HG02840 (cell line): ENCODE measurements at regions not wholly inside any gene's neighbourhood (a gene's known extent, or its start where the extent isn't known, plus 50 kb on each side); places are given as distances from the start of the nearest gene placed in this dataset.
"Not testable (repeated sequence)": the region's sequence is repeated elsewhere in the genome, so short reads cannot be mapped to it uniquely, and the experiment has no call there.

Source experiments
- ATAC-seq: cut with Tn5 transposase; IDR thresholded peaks from one replicate; pipeline ENCODE4 v1.9.1; 2021; ENCODE audit warnings: mild to moderate bottlenecking, moderate library complexity, moderate number of reproducible peaks; ENCODE audit not compliant: unreplicated experiment, low FRiP score

DNA sequence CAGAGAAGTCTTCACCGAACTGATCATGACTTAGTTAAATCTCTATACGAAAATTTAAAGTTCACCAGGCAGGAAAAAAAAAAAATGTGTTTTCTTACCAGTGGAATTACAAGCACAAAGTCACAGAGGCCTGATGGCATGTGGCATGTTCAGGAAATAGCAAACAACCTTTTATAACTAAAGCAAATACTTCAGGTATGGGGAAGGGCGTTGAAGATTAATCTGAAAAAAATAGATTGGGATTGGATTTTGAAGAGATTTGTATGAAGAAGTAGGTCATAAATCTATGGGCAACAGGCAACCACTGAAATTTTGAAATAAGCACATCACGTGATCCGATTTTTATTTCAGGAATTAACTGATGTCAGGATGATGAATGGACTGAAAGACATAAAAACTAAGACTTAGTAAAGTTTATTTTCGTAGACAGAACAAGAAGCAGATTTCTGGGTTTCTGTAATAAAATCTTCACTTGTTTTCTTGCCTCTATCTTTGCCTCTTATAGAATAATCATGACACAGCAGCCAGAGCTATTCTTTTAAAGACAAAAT, 295.9 kb upstream of the ADGRL4 start:
- ATAC-seq: no peak

DNA sequence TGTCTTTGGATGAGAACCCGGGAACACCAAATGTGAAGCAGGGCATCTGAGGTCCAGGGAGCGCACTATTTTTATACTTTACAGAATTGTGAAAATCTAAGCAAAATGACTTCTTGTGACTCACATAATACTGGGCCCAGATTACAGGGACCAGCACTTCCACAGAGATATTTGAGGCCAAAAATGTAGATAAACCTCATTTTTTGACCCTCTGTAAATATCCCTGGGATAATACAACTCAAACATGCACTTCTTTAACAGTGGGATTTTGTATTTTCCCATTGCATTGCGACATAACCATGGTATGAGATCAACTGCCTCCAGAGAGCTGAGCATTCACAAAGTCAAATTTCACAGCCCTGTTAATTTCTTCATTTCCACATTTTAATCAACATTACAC, 289.4 kb upstream of the ADGRL4 start:
- ATAC-seq: no peak

DNA sequence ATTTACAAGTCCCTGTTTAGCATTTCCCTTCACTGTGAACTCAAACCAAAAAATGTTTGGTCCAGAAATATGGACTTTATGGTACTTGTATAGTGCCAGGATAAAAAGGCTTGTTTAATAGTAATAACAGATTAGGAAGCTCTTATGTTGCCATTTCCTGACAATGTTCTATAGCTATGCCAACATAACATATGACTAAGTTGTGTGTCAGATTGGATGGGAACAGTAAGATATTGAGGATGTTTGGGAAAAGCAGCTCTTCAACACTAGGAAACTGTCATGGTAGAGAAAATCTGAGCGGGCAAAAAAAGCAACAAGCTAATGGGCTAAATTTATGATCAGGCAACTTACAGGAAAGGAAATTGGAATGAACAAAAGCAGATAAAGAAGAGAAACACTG, 287.1 kb upstream of the ADGRL4 start:
- no peak for ATAC-seq

DNA sequence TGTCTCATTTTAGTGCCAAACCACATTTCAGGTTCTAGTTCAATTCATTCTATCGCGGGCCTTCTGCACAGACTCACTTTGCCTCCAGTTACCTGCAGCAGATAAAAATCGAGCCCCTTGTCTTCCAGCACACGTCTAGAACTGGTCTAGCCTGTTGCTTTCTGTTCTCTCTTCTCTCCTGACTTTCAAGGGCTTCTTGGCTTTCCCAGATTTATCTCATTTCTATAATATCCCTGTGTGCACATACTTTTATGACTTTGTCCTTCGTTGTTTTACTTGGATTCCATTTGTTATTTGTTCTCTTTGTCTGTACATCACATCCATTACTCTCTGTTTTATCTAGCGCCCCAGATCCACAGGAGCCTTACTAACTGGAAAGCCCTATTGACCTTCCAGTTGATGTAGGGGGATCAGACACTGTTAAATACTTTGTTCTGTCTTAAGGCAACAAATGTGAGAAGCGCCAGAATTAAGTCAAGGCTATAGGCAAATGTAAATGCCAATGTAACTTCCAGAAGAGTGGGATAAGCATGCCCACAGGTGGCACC, 284.5 kb upstream of the ADGRL4 start:
- ATAC-seq: no peak

DNA sequence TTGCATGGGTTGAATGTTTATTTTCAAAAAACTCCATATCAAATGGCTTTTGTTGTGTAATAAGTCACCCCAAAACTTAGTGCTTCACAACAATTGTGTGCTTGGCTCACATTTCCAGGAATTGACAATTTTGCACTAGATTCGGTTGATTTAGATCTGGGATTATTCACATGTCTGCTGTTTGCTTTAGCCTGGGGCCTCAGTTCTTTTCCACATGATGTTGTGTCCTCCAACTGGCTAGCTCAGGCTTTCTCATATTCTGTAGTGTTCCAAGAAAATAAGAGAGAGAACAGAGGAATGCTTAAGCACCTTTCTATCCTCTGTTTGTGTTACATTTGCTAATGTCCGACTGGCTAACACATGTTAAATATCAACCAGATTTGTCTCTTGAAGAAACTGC, 281.5 kb upstream of the ADGRL4 start:
- ATAC-seq: no peak

DNA sequence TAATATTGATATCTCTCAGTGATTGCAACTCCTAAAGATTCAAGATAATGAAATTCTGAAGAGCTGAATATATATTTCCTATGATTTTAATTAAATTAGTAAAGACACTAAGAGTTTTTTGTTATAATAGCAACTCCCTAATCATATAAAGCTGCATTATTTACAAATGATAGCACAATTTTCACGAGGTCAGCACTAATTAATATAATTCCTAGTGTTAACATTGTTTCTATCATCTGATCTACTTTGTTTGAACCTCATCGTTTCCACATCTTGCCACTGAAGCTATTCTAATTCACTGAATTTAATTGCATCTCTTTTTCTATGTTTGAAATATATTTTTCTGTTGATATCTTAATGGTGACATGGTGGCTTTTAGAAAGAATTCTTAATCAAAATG, 279.1 kb upstream of the ADGRL4 start:
- ATAC-seq: no peak

DNA sequence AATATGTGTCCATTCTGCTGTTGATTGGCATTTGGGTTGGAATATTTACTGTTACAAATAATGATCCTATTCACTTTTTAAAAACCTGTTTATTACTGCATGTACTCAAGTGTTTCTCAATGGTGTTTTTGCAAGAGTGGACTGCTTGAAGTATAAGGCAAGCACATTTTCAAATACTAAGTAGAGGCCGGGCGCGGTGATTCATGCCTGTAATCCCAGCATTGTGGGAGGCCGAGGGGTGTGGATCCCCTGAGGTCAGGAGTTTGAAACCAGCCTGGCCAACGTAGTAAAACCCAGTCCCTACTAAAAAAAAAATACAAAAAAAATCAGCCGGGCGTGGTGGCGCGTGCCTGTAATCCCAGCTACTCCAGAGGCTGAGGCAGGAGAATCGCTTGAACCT, 276.9 kb upstream of the ADGRL4 start:
- no peak for ATAC-seq

DNA sequence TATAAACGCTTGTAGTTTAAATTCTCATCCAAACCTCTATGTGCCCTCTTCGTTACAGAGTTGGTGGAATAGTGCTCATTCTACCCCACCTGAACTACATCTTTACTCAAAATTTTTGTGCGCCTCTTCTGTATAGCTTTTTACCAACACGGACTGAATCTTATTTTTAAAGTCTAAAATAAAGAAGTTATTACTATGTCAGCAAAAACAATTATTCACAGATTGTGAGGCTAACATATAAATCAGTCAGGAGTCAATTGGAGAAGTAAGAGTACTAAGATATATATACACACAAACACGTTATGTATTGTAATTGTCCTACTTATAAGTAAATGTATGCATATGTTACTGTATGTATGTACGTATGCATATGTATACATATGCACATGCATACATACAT, 274.9 kb upstream of the ADGRL4 start:
- no peak for ATAC-seq

DNA sequence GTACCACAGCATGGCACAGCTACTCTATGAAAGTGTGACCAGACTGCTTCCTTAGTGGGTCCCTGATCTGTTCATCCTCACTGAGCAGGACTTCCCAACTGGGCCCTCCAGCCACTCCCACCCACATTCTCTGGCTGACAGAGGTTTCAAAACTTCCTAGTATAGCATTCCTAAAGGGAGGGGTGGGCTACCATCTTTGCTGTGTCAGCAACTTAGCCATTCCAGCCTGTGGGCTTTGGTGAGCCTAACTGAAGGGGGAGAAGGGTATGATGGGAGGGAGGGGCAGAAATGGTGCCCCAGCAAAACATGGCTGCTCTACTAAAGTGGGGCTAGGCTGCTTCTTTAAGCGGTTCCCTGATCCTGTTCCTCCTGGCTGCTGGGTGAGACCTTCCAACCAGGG, 265.2 kb upstream of the ADGRL4 start:
- no peak for ATAC-seq

DNA sequence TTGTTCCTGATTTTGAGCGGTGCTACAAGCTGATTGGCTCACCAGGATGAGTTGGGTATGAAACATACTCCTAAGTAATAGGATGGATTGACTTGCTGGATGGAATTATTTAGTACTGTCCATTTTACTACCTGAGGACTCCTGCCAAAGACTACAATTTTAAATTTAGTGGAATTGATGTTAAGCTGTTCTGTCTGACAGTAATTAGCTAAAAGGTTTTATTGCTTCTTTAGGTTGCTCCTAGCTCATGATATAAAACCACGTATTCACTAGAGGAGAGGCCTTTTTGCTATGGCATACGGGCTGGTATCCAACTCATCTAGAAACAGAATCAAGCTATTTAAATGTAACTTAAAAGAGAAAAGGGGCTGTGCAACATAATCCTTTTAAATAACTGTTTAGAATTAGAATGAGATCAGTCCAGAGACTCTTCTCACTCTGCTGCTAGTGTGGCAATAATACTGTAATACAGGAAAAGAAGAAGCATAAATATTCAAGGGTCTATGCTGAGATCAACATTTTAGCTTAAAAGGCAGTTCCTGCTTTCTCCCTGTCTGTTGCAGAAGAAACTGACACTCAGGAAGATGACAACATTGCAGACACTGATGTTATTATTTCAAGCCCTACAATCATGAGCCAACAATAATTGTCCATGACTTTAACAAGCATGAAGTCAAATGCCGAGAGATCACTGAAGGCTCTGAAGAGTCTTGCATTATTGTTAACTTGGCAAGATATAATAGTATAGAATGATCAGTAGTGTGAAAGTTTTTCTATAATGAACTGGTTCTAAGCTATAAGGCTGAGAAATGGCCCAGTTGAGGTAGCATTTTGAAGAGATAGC, 258.7 kb upstream of the ADGRL4 start:
- ATAC-seq: no peak

DNA sequence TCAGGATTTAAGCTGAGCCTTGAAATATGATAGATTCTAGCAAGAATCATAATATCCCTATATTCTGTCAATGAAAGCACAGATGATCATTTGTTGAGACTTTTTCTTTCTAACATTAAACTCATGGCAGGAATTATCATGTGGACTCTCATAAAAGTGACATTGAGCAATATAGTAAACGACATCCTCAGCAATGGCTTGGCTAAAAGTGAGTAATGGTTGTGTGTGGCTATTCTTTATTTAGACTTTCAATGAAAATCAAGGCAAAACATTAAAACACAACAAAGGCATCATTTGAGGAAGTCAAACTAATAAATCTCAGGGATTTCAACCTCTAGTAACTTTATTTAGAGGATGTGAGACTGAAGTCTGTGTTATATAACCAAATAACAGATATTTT, 257.8 kb upstream of the ADGRL4 start:
- ATAC-seq: no peak

DNA sequence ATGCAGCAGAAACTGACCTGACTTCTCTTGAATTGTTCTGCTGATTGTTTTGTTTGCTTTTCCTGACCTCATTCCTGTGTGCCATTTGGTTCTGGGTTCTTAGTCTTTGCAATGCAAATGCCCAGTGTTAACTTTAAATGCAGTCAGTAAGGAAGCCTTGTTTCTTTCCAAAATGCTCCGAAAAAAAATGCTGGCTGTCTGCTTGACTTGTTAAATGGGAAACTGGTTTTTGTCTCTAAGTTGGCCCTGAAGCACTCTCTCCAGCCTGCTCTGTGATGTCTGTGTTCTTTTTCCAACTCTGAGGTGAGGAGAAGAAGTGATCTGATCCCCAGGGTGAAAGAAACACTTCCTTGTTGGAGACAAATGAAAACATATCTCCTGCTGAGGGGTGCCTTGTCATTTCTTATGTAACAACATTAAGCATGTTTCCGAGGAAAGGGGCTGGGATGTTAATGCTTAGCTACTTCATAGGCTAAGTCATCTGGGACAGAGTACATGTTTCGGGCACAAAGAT, 256.3 kb upstream of the ADGRL4 start:
- ATAC-seq: no peak

DNA sequence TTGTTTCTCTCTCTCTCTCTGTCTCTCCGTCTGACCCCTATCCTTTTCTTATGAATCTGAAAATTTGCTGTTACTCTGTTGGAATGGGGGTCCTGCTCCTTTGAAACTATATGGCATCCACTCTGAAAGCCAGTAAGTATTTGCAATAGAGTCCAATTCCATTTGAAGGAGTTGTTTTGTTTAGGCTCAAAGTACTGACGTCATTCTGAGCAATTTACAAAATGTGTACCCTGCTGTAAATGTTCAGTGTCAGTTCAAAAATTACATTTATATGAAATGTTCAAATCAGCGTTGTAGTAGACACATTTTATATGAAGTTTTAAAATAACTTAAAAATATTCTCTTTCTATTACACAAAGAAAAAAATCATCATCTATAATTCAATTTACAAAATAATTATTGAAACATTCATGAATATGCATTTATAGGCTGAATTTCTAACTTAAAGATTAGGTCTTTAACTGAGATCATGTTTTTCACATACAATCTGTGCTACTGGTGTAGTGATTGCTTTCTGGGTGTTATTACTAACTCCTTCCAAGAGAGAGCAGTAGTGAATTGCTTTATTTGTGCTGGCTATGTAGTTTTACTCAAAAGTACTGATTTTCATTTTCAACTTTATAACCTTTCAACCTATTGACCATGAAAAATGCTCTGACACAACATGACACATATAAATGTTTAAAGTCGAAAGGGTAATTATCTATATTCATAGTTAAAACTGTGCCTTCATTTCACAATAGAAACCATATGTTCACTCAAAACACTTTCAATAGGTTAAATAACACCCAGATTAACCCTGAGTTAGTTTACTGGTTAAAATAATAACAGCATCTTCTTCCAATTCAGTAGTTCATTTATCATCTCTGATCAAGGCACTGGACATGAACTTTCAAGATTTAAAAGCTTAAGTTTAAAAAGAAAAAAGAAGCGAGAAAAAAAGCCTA, 253.1 kb upstream of the ADGRL4 start:
- no peak for ATAC-seq

DNA sequence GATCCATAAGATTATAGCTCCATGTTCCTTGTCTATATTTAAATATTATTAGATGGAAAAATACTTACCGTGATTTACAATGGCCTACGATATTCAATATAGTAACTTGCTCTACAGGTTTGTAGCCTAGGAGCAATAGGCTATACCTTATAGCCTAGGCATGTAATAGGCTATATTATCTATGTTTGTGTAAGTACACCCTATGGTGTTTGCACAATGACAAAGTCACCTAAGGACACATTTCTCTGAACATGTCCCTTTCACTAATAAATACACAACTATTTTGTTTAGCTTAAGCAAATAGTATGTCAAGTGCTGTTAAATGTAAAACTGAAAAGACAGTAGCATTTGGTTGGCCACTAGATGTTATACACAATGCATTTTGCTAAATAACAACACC, 248.9 kb upstream of the ADGRL4 start:
- no peak for ATAC-seq

DNA sequence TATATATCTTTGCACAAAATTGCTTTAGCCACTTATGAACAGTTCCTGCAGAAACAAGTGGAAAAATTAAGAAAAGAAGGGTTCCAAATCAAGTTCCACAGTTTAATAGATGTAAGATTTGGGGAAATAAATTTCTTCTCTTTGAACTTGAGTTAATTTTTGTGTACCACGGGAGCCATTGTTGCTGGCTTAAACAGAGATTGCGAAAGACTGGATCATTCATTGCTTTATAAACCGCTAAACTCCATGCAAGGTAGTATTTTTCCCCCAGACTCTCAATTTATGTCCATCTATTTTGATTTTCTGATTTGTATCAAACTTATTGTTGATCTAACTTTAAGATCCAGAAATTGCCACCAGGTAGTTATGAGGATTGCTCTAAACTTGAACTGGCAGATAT, 246.1 kb upstream of the ADGRL4 start:
- ATAC-seq: no peak

DNA sequence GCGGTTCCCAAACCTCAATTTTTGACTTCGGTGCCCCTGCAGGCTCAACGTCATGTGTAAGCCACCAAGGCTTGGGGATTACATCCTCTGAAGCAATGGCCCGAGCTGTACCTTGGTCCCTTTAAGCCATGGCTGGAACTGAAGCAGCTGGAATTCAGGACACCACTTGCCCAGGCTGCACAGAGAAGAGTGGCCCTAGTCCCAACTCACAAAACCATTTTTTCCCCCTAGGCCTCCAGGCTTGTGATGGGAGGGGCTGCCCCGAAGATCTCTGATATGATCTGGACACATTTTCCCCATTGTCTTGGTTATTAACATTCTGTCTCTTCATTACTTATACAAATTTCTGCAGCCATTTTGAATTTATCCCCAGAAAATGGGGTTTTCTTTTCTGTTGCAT, 233.3 kb upstream of the ADGRL4 start:
- ATAC-seq: no peak

DNA sequence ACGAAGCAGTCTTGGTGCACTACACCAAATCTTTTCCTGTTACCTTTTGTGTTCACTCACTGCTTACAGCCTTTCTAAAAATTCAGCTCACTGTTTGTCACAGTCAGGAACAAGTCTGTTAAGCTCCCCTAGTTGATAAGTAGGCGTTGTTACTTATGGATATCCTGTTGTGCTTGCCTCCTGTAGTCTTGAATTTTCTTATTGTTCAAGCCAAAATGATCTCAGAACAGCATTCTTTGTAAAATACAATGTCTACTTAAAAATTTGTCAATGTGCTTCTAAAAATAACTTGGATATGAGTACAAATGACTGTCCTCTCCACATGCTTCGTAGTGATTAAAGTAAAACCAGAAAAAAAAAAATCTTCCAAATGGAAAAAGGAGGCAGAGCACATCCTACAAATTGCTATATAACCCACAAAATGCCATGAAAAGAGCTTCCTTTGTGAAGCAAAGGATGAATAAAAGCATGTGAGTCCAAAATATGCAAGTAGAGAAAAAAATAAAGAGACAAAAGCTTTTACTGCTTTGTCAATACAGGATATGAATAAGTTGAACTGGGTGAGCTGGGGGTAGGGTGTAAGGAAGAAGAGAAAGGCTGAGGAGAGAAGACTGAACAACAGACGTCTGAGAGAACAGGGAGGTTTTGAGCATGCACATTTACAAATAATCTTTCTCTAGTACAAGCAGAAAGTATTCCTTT, 228.9 kb upstream of the ADGRL4 start:
- no peak for ATAC-seq

DNA sequence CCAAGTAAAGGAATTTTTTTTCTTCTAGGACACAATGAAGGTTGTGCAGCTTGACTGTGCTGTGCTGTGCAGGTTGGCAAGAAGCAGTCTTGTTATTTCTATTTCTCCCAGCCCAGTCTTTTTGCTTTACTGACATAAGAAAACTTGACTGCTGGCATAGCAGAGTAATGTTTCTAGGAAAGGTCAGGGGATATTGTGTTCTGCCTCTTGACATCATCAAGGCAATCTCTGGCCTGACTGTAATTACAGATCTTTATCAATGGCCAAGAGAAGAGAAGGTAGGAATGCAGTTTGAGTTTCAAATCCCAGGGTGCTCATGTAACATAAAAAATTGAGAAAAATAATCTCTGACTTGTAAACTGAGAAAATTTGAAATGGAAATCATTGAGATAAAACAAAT, 226.3 kb upstream of the ADGRL4 start:
- no peak for ATAC-seq

DNA sequence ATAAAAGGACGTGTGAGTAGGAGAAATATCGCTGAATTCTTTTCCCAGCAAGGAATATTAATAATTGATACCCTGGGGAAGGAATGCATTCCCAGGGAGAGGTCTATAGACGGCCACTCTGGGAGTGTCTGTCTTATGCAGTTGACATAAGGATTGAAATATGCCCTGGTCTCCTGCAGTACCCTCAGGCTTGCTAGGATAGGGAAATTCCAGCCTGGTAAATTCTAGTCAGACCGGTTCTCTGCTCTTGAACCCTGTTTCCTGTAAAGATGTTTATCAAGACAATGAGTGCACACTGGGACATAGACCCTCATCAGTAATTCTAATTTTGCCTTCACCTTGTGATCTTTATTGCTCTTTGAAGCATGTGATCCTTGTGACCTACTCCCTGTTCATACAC, 224.2 kb upstream of the ADGRL4 start:
- not testable (repeated sequence) for ATAC-seq

DNA sequence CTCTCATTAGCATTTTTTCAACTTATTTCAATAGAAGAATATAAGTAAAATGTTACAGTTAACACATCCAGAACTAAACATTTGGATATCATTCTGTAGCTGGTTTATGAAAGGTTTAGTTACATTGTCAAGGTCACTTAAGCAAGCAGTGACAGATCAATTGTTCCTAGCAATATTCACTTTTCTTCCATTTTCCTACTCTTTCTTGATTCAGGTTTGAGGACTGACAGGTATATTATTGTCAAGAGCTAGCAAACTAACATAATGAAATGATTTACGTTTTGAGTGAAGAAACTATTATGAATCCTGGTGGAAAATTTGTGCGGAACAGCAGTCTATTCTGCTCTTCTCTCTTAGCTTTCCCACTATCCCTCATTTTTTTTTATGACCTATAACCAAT, 220.4 kb upstream of the ADGRL4 start:
- no peak for ATAC-seq
